ENCODE measurements at regions not wholly inside any gene's neighbourhood (a gene's known extent, or its start where the extent isn't known, plus 50 kb on each side); places are given as distances from the start of the nearest gene placed in this dataset.
A peak's percentile ranks its signal among the peaks of the same experiment; 100 is the strongest.

DNA sequence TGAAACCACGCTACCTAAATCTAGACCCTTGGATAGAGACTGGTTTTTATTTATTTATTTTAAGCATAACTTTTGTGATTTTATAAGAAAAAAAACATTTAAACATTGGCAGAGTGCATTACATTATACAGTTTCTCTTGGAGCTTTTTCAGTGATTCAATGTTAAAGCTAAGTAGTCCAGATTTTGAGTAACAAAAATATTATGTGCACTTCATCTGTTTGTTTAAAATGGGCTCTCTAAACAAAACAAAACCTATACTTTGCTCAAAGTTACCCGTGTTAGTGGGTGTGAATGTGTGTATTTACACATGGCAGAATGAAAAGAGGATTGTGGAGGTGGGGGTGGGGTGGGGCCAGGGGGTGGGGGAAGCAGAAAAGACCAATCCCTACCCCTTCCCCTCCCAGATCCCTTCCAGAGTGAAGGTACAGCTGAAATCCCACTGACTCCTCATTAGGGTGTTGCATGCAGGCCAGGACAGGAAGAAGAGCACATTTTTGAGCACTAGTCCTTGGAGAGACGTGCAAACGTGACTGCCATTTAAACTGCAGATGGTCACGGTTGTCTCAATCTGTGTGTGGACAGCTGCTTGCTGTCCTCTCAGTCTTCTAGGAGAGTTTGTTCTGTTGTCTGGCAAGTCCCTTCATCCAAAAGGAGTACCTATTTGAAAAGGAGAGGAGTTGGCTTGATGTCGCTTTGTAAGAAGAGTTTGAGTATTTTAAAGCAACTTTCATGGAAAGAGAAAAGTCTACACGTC lies 303.0 kb downstream of the ICOS start:
- DNase-seq: no peak

DNA sequence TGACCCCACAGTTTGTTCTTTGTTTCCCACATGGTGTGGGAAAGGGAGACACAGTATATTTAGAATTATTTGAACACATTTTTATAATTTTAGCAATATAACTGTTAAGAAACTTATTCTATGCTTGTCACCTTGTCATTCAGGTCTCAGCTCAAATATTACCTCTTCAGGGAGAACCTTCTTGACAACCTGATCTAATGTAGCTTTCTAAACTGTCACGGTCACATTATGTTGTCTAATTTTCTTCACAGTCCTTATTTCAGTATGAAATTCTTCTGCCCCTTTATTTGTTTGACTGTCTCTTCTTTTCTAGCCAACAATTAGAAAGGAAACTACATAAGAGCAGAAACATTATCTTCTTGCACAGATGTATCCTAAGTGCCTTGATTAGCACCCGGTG lies 304.3 kb upstream of the PARD3B start:
- no peak for DNase-seq

GRCh38 chr2:204249437-204249836 lies 295.8 kb upstream of the PARD3B start:
- DNase-seq: no peak

DNA sequence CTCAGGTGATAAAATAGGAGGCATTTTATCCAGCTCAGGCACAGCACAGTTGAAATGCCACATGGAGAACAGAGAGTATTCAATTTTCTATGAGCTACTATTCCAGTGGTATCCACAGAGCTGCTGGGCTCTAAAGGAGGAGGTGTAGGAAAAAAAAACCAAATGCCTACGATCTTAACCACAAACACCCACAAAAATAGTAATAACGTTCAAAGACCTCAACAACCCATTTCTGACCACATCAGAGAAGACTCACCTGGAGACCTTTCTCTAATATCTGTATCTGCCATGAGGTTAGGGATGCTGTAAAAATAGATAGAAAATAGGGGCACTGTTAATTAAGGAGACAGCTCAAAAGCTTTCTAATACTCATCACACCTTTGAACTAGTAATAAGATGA lies 294.6 kb upstream of the PARD3B start:
- no peak for DNase-seq

GRCh38 chr2:204251158-204251997 lies 293.9 kb upstream of the PARD3B start:
- DNase-seq: no peak

DNA sequence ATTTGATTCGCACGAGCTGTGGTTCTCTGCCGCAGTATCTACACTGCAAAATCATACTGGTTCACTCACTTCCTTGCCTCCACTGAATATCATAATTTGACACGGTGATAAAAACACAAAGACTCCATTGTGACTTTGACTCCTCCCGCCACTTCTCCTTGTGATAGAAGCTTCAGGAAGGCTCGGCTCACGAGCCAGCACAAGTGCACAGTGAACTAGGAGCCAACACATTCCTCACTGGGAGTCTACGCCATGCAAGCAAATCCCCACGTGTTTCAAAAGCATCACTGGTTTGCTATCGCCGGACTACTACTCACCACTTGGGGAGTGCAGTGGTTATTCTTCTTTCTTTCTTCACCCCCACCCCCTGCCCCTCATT lies 293.3 kb upstream of the PARD3B start:
- DNase-seq: no peak

- no peak for DNase-seq
Measured at GRCh38 chr2:204255071-204255470, 290.2 kb upstream of the PARD3B start.

GRCh38 chr2:204255526-204255925 lies 289.7 kb upstream of the PARD3B start:
- DNase-seq: no peak

GRCh38 chr2:204257781-204258180 lies 287.5 kb upstream of the PARD3B start:
- DNase-seq: no peak

DNA sequence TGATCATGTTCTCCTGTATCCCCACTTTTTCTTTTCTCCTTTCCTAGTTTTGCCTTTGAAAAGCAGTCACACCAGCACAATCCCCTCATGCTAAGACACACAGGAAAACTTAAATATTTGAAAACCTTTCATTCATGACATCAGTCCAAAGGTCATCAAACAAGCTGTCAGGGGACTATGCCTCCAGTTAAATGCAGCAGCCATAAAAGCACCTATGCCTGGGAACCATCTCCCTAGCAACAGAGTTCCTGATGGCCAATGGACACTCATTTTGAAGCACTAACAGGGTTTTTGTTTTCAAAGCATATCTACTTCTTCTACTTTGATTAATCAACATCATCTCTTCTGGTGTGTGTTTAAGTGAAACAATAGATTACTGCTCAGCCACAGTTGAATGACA lies 286.4 kb upstream of the PARD3B start:
- no peak for DNase-seq

DNA sequence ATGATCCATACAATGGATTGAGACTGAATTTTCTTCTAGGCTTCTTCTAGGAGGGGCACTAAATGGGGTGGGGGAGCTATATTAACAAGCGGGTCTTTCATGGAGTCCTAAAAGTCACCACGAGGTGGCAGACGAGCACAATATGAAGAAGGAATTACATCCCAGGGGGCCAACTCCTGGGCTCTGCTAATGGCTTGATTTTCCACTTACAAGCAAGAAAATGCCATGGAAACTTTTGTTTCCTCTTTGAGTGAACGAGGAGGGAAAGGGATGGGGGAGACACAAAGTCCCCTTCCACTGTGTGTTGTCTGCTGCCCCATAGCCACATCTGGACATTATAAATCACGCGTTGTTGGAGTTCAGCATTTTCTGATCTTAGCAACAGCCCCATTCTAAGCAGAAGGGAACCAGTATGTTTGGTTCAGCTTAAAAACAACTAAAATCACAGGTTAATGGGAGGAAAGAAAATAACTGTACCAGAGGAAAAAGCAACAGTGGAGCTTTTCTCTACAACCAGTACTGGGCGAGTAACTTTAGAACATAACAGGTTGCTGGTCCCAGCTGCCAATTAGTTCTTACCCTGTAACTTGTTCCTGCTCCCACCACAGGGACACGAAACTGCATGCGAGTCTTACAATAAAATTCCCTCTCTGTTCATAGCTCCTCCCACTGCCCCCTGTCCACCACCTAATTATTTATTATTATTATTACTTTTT lies 285.0 kb upstream of the PARD3B start:
- peak; percentile 41 for DNase-seq

GRCh38 chr2:204260901-204261300 lies 284.4 kb upstream of the PARD3B start:
- DNase-seq: no peak

DNA sequence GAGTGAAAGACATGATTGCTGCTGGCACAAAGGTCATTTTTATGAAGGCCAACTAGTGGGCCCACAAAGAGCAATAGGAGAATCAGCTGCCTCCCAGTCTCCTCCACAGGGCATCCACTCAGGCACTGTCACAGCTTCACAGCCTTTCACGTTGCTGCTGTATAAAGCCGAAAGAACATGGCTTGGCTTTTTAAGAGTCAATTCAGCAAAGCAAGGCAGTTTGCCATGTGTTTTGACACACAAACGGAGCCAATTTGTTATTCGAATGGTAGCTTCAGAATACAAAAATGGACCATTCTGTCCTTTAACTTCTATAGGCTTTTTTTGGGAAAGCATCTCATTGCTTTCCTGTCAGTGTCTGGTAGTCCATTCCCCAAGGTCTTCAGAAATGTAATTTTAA lies 283.4 kb upstream of the PARD3B start:
- DNase-seq: no peak

GRCh38 chr2:204264085-204264553 lies 281.2 kb upstream of the PARD3B start:
- DNase-seq: no peak

GRCh38 chr2:204264621-204265140 lies 280.6 kb upstream of the PARD3B start:
- no peak for DNase-seq

- DNase-seq: no peak
Measured at GRCh38 chr2:204265681-204266181, 279.5 kb upstream of the PARD3B start.

DNA sequence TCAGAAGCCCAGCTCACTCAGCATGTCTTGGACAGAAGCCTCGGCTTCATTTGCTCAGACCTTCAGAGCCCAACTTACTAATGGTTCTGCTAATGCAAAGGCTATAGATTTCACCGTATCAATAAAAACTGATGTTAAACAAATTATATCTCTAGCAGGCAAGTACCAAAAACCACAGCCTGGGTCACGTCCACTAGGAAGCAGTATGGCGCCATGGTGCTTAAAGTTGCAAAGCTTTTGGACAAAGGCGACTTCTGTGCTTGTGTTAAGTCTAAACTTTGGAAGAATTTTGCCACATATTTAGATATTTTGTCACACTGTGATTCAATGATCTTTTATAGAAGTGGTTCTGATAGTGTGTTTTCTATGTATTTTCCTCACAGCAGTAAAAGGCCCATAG lies 276.8 kb upstream of the PARD3B start:
- no peak for DNase-seq

- no peak for DNase-seq
Measured at GRCh38 chr2:204268971-204269370, 276.3 kb upstream of the PARD3B start.

- no peak for DNase-seq
Measured at GRCh38 chr2:204272089-204272488, 273.2 kb upstream of the PARD3B start.

- DNase-seq: no peak
Measured at GRCh38 chr2:204272610-204273287, 272.5 kb upstream of the PARD3B start.

GRCh38 chr2:204274429-204274828 lies 270.8 kb upstream of the PARD3B start:
- no peak for DNase-seq

- DNase-seq: no peak
Measured at GRCh38 chr2:204274991-204275390, 270.3 kb upstream of the PARD3B start.

DNA sequence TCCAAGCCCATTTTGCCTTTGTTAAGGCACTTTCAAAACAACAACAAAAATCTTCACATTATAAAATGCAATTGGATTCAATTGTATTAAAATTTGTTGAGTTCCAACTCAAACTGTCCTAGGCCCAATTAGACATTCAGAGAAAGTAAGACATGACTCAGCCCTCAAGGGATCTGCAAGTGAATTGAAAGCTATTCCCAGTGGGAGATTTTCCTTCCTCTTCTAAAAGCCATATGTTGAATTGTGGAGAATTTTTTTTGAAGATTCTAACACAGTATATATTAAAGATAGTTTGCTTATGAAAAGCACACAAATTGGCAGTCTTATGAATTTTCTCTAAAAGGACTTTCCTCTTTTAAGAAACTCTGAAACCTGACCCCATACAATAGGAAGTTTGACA lies 268.0 kb upstream of the PARD3B start:
- DNase-seq: no peak
